GM12864 (cell line): ENCODE measurements at regions not wholly inside any gene's neighbourhood (a gene's known extent, or its start where the extent isn't known, plus 50 kb on each side); places are given as distances from the start of the nearest gene placed in this dataset.

Experiments
- DNase-seq: peaks from one replicate; pipeline ENCODE4 v3.0.0-alpha.2; 2011; ENCODE audit warnings: low read depth
- H3K4me3 ChIP-seq: 2 replicates; pipeline ENCODE4 v1.5.1; 2011; ENCODE audit warnings: mild to moderate bottlenecking, low read depth, low read length, control low read depth
- TF ChIP-seq, protein P1 (sequence below): IDR thresholded peaks from 2 replicates; pipeline ENCODE4 v1.5.1; 2011; ENCODE audit warnings: low read depth, mild to moderate bottlenecking, moderate library complexity, low read length, control low read depth, inconsistent platforms; ENCODE audit errors: missing control alignments

DNA sequence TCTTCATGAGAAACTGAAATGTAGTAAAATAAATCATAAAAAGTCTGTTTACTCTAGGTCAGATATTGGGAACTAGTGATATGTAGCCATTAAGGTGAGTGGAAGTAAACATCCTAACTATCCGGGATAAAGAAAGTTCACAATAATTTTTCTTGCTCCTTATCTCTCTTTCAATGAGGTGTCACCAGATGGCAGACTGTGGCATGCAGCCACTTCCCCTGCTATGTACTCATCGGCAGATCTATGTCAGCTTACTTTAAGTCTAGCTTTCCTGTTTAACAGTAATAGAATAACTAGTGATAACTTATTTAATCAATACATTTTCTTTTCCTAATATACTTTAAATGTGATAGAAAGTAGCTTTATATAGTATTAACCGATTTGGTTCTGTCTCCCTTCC, 181.9 kb downstream of the NDFIP2 start:
- DNase-seq: no peak
- no peak overlapping the region for H3K4me3 ChIP-seq
- TF ChIP-seq, protein P1, sequence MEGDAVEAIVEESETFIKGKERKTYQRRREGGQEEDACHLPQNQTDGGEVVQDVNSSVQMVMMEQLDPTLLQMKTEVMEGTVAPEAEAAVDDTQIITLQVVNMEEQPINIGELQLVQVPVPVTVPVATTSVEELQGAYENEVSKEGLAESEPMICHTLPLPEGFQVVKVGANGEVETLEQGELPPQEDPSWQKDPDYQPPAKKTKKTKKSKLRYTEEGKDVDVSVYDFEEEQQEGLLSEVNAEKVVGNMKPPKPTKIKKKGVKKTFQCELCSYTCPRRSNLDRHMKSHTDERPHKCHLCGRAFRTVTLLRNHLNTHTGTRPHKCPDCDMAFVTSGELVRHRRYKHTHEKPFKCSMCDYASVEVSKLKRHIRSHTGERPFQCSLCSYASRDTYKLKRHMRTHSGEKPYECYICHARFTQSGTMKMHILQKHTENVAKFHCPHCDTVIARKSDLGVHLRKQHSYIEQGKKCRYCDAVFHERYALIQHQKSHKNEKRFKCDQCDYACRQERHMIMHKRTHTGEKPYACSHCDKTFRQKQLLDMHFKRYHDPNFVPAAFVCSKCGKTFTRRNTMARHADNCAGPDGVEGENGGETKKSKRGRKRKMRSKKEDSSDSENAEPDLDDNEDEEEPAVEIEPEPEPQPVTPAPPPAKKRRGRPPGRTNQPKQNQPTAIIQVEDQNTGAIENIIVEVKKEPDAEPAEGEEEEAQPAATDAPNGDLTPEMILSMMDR: no peak

DNA sequence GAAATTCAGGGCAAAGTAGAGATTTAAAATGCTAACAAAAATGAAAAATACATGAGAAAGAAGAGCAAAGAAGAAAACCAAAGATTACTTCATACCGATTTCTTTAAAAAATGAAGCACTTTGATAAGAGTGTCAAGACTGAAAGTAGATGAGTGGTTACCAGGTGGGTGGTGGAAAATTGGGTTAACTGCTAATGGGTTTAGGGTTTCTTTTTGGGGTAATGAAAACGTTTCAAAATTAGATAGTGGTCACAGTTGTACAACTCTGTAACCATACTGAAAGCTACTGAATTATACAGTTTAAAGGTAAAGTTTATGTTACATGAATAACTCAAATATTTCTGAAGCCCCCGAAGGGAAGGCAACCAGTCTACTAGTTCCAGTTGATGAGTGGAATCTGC, 179.4 kb downstream of the NDFIP2 start:
- H3K4me3 ChIP-seq: no peak overlapping the region
- no peak for DNase-seq
- TF ChIP-seq, protein P1: no peak

DNA sequence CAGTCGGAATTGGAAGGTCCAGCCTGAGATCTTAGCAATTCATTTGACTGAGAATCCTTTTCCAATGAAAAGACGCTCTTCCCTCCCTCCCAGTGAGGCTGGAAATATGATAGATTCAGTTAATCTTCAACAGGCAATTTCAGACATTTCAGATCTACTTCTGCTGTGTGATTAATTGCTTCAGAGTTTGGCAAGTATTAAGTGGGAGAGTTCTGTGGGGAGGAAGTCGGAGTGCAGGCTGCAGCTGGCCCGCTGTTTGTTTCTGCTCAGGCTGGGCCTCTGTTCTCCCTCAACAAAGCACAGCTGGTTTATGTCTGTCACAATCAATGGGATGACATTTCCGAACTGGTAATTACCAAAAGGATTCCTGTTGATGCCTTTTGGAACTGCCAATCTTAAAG, 178.2 kb downstream of the NDFIP2 start:
- H3K4me3 ChIP-seq: no peak overlapping the region
- TF ChIP-seq, protein P1: no peak
- no peak for DNase-seq

DNA sequence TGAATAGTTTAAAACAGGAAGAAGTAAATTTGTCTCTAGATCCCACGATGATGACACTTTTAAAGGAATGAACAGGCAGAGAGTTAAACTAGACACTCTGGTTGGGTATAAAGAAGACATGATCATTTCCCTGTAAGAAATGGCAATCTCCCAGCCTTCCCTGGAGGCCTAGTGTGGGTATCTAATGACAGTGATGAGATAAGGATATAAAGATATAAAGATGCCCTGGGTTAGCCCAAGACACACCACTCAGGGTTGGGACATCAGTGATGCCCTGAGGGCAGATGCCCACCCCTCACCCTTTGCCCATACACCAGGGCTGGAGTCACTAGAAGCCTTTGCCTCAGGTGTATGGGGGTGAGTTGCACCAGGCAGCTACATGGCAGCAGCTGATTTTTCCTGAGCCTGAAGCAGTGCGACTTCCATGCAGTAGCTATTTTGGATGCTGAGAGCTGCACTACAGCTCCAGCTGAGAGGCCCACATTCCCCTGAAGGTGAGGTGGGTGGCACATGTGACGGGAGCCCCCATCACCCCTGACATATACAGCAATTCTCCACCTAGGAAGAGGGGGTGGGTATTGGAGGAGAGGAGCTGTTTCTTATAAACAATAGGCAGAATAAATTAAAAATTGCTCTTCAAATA, 177.5 kb downstream of the NDFIP2 start:
- TF ChIP-seq, protein P1: no peak
- no peak overlapping the region for H3K4me3 ChIP-seq
- DNase-seq: no peak

DNA sequence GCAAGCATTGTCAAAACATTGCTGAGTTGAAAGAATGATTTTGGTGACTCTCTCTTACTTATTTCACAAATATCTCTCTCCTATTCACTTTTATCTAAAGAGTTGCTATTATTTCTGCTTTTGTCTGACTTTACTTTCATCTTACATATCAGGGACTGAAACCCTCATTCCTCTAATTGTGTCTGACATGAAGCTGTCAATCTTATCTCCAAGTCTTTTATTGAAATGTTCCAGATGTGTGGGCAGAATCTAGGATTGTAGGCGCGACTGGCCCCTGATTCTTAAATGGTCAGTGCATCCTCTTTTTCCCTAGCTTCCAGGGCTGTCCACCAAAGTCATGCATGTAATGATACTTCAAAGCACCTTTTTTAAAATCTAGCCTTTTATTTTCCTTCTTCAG, 174.6 kb downstream of the NDFIP2 start:
- H3K4me3 ChIP-seq: no peak overlapping the region
- DNase-seq: no peak
- TF ChIP-seq, protein P1: no peak

DNA sequence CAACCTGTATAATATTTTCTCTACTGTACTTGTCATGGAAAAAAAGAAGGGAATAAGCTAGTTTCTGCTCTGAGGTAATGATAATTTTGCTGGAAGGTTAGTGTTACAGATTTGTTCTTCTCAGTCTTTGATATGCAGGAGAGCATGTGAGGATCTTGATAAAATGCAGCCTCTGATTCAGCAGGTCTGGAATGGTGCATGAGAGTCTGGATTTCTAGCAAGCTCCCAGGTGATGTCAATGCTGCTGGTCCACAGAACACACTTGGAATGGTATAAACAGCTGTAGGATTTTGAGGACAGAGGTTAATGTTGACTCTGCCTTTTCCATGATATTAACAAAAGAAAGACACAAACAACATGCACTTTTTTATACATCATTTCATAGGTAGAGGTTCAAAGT, 173.6 kb downstream of the NDFIP2 start:
- no peak overlapping the region for H3K4me3 ChIP-seq
- no peak for DNase-seq
- TF ChIP-seq, protein P1: no peak

DNA sequence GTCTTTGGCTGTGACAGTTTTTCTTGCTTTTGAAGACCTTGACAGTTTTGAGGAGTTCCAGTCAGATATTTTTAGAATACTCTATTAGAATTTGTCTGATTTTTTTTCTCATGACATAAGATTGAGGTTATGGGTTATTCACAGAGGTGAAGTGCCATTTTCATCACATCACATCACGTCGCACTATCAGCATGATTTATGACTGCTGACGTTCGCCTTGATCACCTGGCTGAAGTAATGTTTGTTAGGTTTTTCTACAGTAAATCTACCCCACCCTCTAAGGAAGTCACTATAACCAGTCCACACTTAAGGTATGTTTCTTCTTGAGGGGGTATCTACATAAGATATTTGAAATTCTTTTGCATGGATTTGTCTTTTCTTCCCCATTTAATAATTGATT, 169.7 kb downstream of the NDFIP2 start:
- TF ChIP-seq, protein P1: no peak
- H3K4me3 ChIP-seq: no peak overlapping the region
- no peak for DNase-seq
